HEK293 (cell line): ENCODE measurements at regions not wholly inside any gene's neighbourhood (a gene's known extent, or its start where the extent isn't known, plus 50 kb on each side); places are given as distances from the start of the nearest gene placed in this dataset.

Experiments
- GLI2 ChIP-seq: fragments of 450-650 bp; formaldehyde crosslinking; IDR thresholded peaks from 2 replicates; pipeline ENCODE4; 2017; ENCODE audit warnings: missing biosample characterization, missing genetic modification characterization, low read depth, borderline replicate concordance
- HOXA7 ChIP-seq: sonication (generic); formaldehyde crosslinking; IDR thresholded peaks from 2 replicates; pipeline ENCODE4 v1.8.1; 2022; ENCODE audit warnings: missing genetic modification reagents, borderline replicate concordance
- ZEB2 ChIP-seq: fragments of 450-650 bp; formaldehyde crosslinking; IDR thresholded peaks from 2 replicates; pipeline ENCODE4 v1.5.1; 2016; ENCODE audit warnings: missing biosample characterization, missing genetic modification characterization
- ZFHX2 ChIP-seq: fragments of 450-650 bp; formaldehyde crosslinking; conservative IDR thresholded peaks from 2 replicates; pipeline ENCODE4 v1.5.1; 2016; ENCODE audit warnings: missing biosample characterization, missing genetic modification characterization
- ZNF133 ChIP-seq: fragments of 450-650 bp; formaldehyde crosslinking; IDR thresholded peaks from 2 replicates; pipeline ENCODE4 v1.5.1; 2016; ENCODE audit warnings: missing biosample characterization, missing genetic modification characterization
- ZNF391 ChIP-seq: fragments of 450-650 bp; formaldehyde crosslinking; IDR thresholded peaks from 2 replicates; pipeline ENCODE4 v1.5.1; 2016; ENCODE audit warnings: low read depth, missing biosample characterization, missing genetic modification characterization, borderline replicate concordance
- ZNF776 ChIP-seq: fragments of 450-650 bp; formaldehyde crosslinking; IDR thresholded peaks from 2 replicates; pipeline ENCODE4 v1.5.0; 2017; ENCODE audit warnings: missing biosample characterization, missing genetic modification characterization, borderline replicate concordance

GRCh38 chr6:18324706-18325042, 60.3 kb upstream of the DEK start:
- TF ChIP-seq ZEB2 (tag by site-specific recombination) (no peak), ZFHX2 (tag by site-specific recombination) (no peak), HOXA7 (CRISPR knock-in tag) (no peak), GLI2 (tag by site-specific recombination) (no peak), ZNF391 (tag by site-specific recombination) (no peak), ZNF133 (tag by site-specific recombination) (no peak), ZNF776 (tag by site-specific recombination) (no peak)
